ENCODE measurements at regions not wholly inside any gene's neighbourhood (a gene's known extent, or its start where the extent isn't known, plus 50 kb on each side); places are given as distances from the start of the nearest gene placed in this dataset.

GRCh38 chr2:210833403-210833802 lies 277.0 kb downstream of the CPS1 start:
- TF ChIP-seq POLR2AphosphoS5 (IDR thresholded peaks at IDR 0.05; ENCODE audit: borderline replicate concordance, low read depth, low read length) (no peak), EZH2 (IDR thresholded peaks at IDR 0.05) (no peak)
